ENCODE measurements at regions not wholly inside any gene's neighbourhood (a gene's known extent, or its start where the extent isn't known, plus 50 kb on each side); places are given as distances from the start of the nearest gene placed in this dataset.

DNA sequence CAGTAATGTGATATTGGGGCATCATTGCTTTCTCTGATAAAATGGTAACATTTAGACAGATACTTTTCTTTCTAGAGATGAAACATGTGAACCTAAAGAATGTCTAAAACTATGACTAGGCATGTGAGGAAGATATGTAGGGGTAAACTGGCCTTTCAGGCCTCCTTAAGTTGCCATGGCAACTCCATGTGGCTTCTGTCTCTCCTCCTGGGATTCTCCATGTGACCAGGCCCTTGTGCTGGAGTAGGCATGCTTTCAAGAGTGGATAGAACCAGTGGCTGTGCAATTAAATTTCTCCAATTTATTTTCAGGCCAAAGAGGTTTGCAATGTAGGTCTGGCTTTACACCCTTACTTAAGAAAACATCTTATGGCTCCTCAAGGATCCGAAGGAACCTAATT lies 130.8 kb downstream of the OLFM4 start:
- TF ChIP-seq, protein P1, sequence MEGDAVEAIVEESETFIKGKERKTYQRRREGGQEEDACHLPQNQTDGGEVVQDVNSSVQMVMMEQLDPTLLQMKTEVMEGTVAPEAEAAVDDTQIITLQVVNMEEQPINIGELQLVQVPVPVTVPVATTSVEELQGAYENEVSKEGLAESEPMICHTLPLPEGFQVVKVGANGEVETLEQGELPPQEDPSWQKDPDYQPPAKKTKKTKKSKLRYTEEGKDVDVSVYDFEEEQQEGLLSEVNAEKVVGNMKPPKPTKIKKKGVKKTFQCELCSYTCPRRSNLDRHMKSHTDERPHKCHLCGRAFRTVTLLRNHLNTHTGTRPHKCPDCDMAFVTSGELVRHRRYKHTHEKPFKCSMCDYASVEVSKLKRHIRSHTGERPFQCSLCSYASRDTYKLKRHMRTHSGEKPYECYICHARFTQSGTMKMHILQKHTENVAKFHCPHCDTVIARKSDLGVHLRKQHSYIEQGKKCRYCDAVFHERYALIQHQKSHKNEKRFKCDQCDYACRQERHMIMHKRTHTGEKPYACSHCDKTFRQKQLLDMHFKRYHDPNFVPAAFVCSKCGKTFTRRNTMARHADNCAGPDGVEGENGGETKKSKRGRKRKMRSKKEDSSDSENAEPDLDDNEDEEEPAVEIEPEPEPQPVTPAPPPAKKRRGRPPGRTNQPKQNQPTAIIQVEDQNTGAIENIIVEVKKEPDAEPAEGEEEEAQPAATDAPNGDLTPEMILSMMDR (IDR thresholded peaks at IDR 0.05; ENCODE audit: low read depth, low read length, poor library complexity, severe bottlenecking): no peak
- TF ChIP-seq EZH2phosphoT487 (IDR thresholded peaks at IDR 0.05; ENCODE audit: borderline replicate concordance, low read length): no peak
